ENCODE measurements at regions not wholly inside any gene's neighbourhood (a gene's known extent, or its start where the extent isn't known, plus 50 kb on each side); places are given as distances from the start of the nearest gene placed in this dataset.

GRCh38 chr1:195141294-195141693 is 1466.9 kb downstream of the KCNT2 start:
- FAIRE-seq (no peak), DNase-seq (ENCODE audit: insufficient read length, low spot score) (no peak)
- TF ChIP-seq POLR2AphosphoS5 (IDR thresholded peaks at IDR 0.05; ENCODE audit: low read depth, low read length) (no peak), POU2F2 (IDR thresholded peaks at IDR 0.05; ENCODE audit: low read depth, low read length) (no peak)

- DNase-seq (ENCODE audit: insufficient read length, low spot score) (no peak), FAIRE-seq (no peak)
- TF ChIP-seq SPI1 (IDR thresholded peaks at IDR 0.05; ENCODE audit: low read depth, low read length) = no peak
- no peak for TF ChIP-seq PAX5 (IDR thresholded peaks at IDR 0.05; ENCODE audit: insufficient read depth, low read length, severe bottlenecking)
- TF ChIP-seq POLR2A (IDR thresholded peaks at IDR 0.05; ENCODE audit: low read depth, low read length) = no peak
Observed at GRCh38 chr1:195130598-195130997, 1477.6 kb downstream of the KCNT2 start.

GRCh38 chr1:195122497-195122896 is 1485.7 kb downstream of the KCNT2 start:
- TF ChIP-seq SPI1 (IDR thresholded peaks at IDR 0.05; ENCODE audit: low read depth, low read length) (no peak), POLR2A (IDR thresholded peaks at IDR 0.05; ENCODE audit: low read depth, low read length) (no peak), POLR2AphosphoS5 (IDR thresholded peaks at IDR 0.05; ENCODE audit: low read depth, low read length) (no peak), TAF1 (IDR thresholded peaks at IDR 0.05; ENCODE audit: low read depth, low read length) (no peak), PAX5 (IDR thresholded peaks at IDR 0.05; ENCODE audit: insufficient read depth, low read length, severe bottlenecking) (no peak), POU2F2 (IDR thresholded peaks at IDR 0.05; ENCODE audit: low read depth, low read length) (no peak)
- no peak for FAIRE-seq
- DNase-seq (ENCODE audit: insufficient read length, low spot score) = no peak

- DNase-seq (ENCODE audit: insufficient read length, low spot score) (no peak), FAIRE-seq (no peak)
- TF ChIP-seq POLR2AphosphoS5 (IDR thresholded peaks at IDR 0.05; ENCODE audit: low read depth, low read length) = no peak
- TF ChIP-seq TAF1 (IDR thresholded peaks at IDR 0.05; ENCODE audit: low read depth, low read length) = no peak
Observed at GRCh38 chr1:195113471-195113870, 1494.8 kb downstream of the KCNT2 start.

GRCh38 chr1:195105773-195106172 is 1502.5 kb downstream of the KCNT2 start:
- TF ChIP-seq PAX5 (IDR thresholded peaks at IDR 0.05; ENCODE audit: insufficient read depth, low read length, severe bottlenecking) (no peak), POU2F2 (IDR thresholded peaks at IDR 0.05; ENCODE audit: low read depth, low read length) (no peak), POLR2AphosphoS5 (IDR thresholded peaks at IDR 0.05; ENCODE audit: low read depth, low read length) (no peak), POLR2A (IDR thresholded peaks at IDR 0.05; ENCODE audit: low read depth, low read length) (no peak), TAF1 (IDR thresholded peaks at IDR 0.05; ENCODE audit: low read depth, low read length) (no peak), SPI1 (IDR thresholded peaks at IDR 0.05; ENCODE audit: low read depth, low read length) (no peak)
- DNase-seq (ENCODE audit: insufficient read length, low spot score) (no peak), FAIRE-seq (no peak)

GRCh38 chr1:195105281-195105680 is 1503.0 kb downstream of the KCNT2 start:
- TF ChIP-seq POLR2A (IDR thresholded peaks at IDR 0.05; ENCODE audit: low read depth, low read length) = no peak
- no peak for TF ChIP-seq POLR2AphosphoS5 (IDR thresholded peaks at IDR 0.05; ENCODE audit: low read depth, low read length)
- no peak for TF ChIP-seq POU2F2 (IDR thresholded peaks at IDR 0.05; ENCODE audit: low read depth, low read length)
- TF ChIP-seq TAF1 (IDR thresholded peaks at IDR 0.05; ENCODE audit: low read depth, low read length) = no peak
- no peak for TF ChIP-seq PAX5 (IDR thresholded peaks at IDR 0.05; ENCODE audit: insufficient read depth, low read length, severe bottlenecking)
- TF ChIP-seq SPI1 (IDR thresholded peaks at IDR 0.05; ENCODE audit: low read depth, low read length) = no peak
- no peak for DNase-seq (ENCODE audit: insufficient read length, low spot score)
- no peak for FAIRE-seq

- DNase-seq (ENCODE audit: insufficient read length, low spot score) = no peak
- FAIRE-seq = no peak
- TF ChIP-seq PAX5 (IDR thresholded peaks at IDR 0.05; ENCODE audit: insufficient read depth, low read length, severe bottlenecking) = no peak
- TF ChIP-seq POLR2A (IDR thresholded peaks at IDR 0.05; ENCODE audit: low read depth, low read length) = no peak
- TF ChIP-seq SPI1 (IDR thresholded peaks at IDR 0.05; ENCODE audit: low read depth, low read length) = no peak
- TF ChIP-seq POLR2AphosphoS5 (IDR thresholded peaks at IDR 0.05; ENCODE audit: low read depth, low read length) = no peak
- TF ChIP-seq TAF1 (IDR thresholded peaks at IDR 0.05; ENCODE audit: low read depth, low read length) = no peak
- TF ChIP-seq POU2F2 (IDR thresholded peaks at IDR 0.05; ENCODE audit: low read depth, low read length) = no peak
Observed at GRCh38 chr1:195097316-195097715, 1510.9 kb downstream of the KCNT2 start.

- TF ChIP-seq POU2F2 (IDR thresholded peaks at IDR 0.05; ENCODE audit: low read depth, low read length) (no peak), TAF1 (IDR thresholded peaks at IDR 0.05; ENCODE audit: low read depth, low read length) (no peak), SPI1 (IDR thresholded peaks at IDR 0.05; ENCODE audit: low read depth, low read length) (no peak), POLR2A (IDR thresholded peaks at IDR 0.05; ENCODE audit: low read depth, low read length) (no peak), POLR2AphosphoS5 (IDR thresholded peaks at IDR 0.05; ENCODE audit: low read depth, low read length) (no peak), PAX5 (IDR thresholded peaks at IDR 0.05; ENCODE audit: insufficient read depth, low read length, severe bottlenecking) (no peak)
- DNase-seq (ENCODE audit: insufficient read length, low spot score) (no peak), FAIRE-seq (no peak)
Observed at GRCh38 chr1:195096051-195096521, 1512.2 kb downstream of the KCNT2 start.

- no peak for FAIRE-seq
- no peak for TF ChIP-seq POU2F2 (IDR thresholded peaks at IDR 0.05; ENCODE audit: low read depth, low read length)
- no peak for TF ChIP-seq SPI1 (IDR thresholded peaks at IDR 0.05; ENCODE audit: low read depth, low read length)
- no peak for TF ChIP-seq POLR2A (IDR thresholded peaks at IDR 0.05; ENCODE audit: low read depth, low read length)
- no peak for TF ChIP-seq TAF1 (IDR thresholded peaks at IDR 0.05; ENCODE audit: low read depth, low read length)
- TF ChIP-seq PAX5 (IDR thresholded peaks at IDR 0.05; ENCODE audit: insufficient read depth, low read length, severe bottlenecking) = no peak
- TF ChIP-seq POLR2AphosphoS5 (IDR thresholded peaks at IDR 0.05; ENCODE audit: low read depth, low read length) = no peak
- no peak for DNase-seq (ENCODE audit: insufficient read length, low spot score)
Observed at GRCh38 chr1:195085196-195085595, 1523.0 kb downstream of the KCNT2 start.

GRCh38 chr1:195082183-195082582 is 1526.1 kb downstream of the KCNT2 start:
- TF ChIP-seq POLR2A (IDR thresholded peaks at IDR 0.05; ENCODE audit: low read depth, low read length) (no peak), PAX5 (IDR thresholded peaks at IDR 0.05; ENCODE audit: insufficient read depth, low read length, severe bottlenecking) (no peak), TAF1 (IDR thresholded peaks at IDR 0.05; ENCODE audit: low read depth, low read length) (no peak), POU2F2 (IDR thresholded peaks at IDR 0.05; ENCODE audit: low read depth, low read length) (no peak), SPI1 (IDR thresholded peaks at IDR 0.05; ENCODE audit: low read depth, low read length) (no peak), POLR2AphosphoS5 (IDR thresholded peaks at IDR 0.05; ENCODE audit: low read depth, low read length) (no peak)
- DNase-seq (ENCODE audit: insufficient read length, low spot score) = no peak
- no peak for FAIRE-seq
